Neuronal stem cell (in vitro differentiated cells): ENCODE measurements at regions not wholly inside any gene's neighbourhood (a gene's known extent, or its start where the extent isn't known, plus 50 kb on each side); places are given as distances from the start of the nearest gene placed in this dataset.
A peak's percentile ranks its signal among the peaks of the same experiment; 100 is the strongest.

Source experiments
- DNase-seq: peaks from one replicate; pipeline ENCODE4 v3.0.0-alpha.2; 2013; ENCODE audit warnings: low spot score
- H2AFZ ChIP-seq: one replicate; pipeline ENCODE4 v1.6.1; 2013; ENCODE audit warnings: mild to moderate bottlenecking, low read length, inconsistent platforms
- H2AK5ac ChIP-seq: 2 replicates; pipeline ENCODE4 v1.6.1; 2013; ENCODE audit warnings: low read depth, mild to moderate bottlenecking, inconsistent platforms, low read length, moderate library complexity, mixed read lengths
- H2BK120ac ChIP-seq: 2 replicates; pipeline ENCODE4 v1.6.1; 2013; ENCODE audit warnings: low read depth, mild to moderate bottlenecking, inconsistent platforms, low read length, moderate library complexity, mixed read lengths
- H2BK12ac ChIP-seq: one replicate; pipeline ENCODE4 v1.6.1; 2013; ENCODE audit warnings: low read length, inconsistent platforms
- H2BK15ac ChIP-seq: 2 replicates; pipeline ENCODE4 v1.6.1; 2013; ENCODE audit warnings: mild to moderate bottlenecking, low read length, inconsistent platforms, mixed read lengths
- H2BK5ac ChIP-seq: one replicate; pipeline ENCODE4 v1.6.1; 2013; ENCODE audit warnings: inconsistent platforms, mild to moderate bottlenecking, low read length, moderate library complexity
- H3K14ac ChIP-seq: one replicate; pipeline ENCODE4 v1.6.1; 2013; ENCODE audit warnings: low read length, inconsistent platforms
- H3K18ac ChIP-seq: 2 replicates; pipeline ENCODE4 v1.6.1; 2013; ENCODE audit warnings: low read length, inconsistent platforms
- H3K23ac ChIP-seq: 2 replicates; pipeline ENCODE4 v1.6.1; 2013; ENCODE audit warnings: low read depth, mild to moderate bottlenecking, mixed read lengths, low read length, inconsistent platforms; ENCODE audit not compliant: poor library complexity
- H3K27ac ChIP-seq: replicated peaks from 3 replicates; pipeline ENCODE4 v1.5.1; 2013; ENCODE audit warnings: low read length, inconsistent platforms
- H3K27me3 ChIP-seq, 3 experiments: 2 replicates each; pipeline ENCODE4 v1.6.1; 2013; ENCODE audit warnings: low read length in 3 of 3, mild to moderate bottlenecking in 2 of 3, inconsistent platforms in 1 of 3, low read depth in 1 of 3, mixed read lengths in 1 of 3, moderate library complexity in 1 of 3; ENCODE audit not compliant: control insufficient read depth in 3 of 3, insufficient read depth in 3 of 3
- H3K36me3 ChIP-seq, 2 donors: replicated peaks in 1 of 2; 2 replicates each; pipeline ENCODE4 v1.6.1; 2013; ENCODE audit warnings: low read length in 2 of 2; ENCODE audit not compliant: control insufficient read depth in 2 of 2, insufficient read depth in 2 of 2
- H3K4ac ChIP-seq: 2 replicates; pipeline ENCODE4 v1.6.1; 2013; ENCODE audit warnings: inconsistent platforms, mild to moderate bottlenecking, low read length, moderate library complexity
- H3K4me1 ChIP-seq, 2 donors: 1 replicate in 1 of 2; 2 replicates in 1 of 2; pipeline ENCODE4 v1.6.1; 2013; ENCODE audit warnings: low read length in 2 of 2, low read depth in 1 of 2; ENCODE audit not compliant: control insufficient read depth in 2 of 2, insufficient read depth in 1 of 2
- H3K4me2 ChIP-seq: one replicate; pipeline ENCODE4 v1.6.1; 2013; ENCODE audit warnings: mild to moderate bottlenecking, low read length, inconsistent platforms; ENCODE audit not compliant: insufficient read depth, poor library complexity, severe bottlenecking
- H3K4me3 ChIP-seq, 2 donors: 2 replicates each; pipeline ENCODE4 v1.5.1; 2013; ENCODE audit warnings: low read length in 2 of 2, mild to moderate bottlenecking in 2 of 2, inconsistent platforms in 1 of 2, moderate library complexity in 1 of 2
- H3K79me1 ChIP-seq: one replicate; pipeline ENCODE4 v1.6.1; 2013; ENCODE audit warnings: low read depth, mild to moderate bottlenecking, inconsistent platforms, low read length, moderate library complexity
- H3K9ac ChIP-seq: one replicate; pipeline ENCODE4 v1.6.1; 2013; ENCODE audit warnings: mild to moderate bottlenecking, low read depth, low read length, inconsistent platforms; ENCODE audit not compliant: poor library complexity
- H3K9me3 ChIP-seq, 2 donors: replicated peaks in 1 of 2; 2 replicates each; pipeline versions ENCODE3 to v1.6.1; 2013; ENCODE audit warnings: low read length in 2 of 2, mild to moderate bottlenecking in 2 of 2, inconsistent platforms in 1 of 2, low read depth in 1 of 2, mixed read lengths in 1 of 2, moderate library complexity in 1 of 2; ENCODE audit not compliant: control insufficient read depth in 2 of 2, insufficient read depth in 1 of 2
- H4K8ac ChIP-seq: one replicate; pipeline ENCODE4 v1.6.1; 2013; ENCODE audit warnings: low read depth, mild to moderate bottlenecking, inconsistent platforms, low read length, moderate library complexity
- H4K91ac ChIP-seq: one replicate; pipeline ENCODE4 v1.6.1; 2013; ENCODE audit warnings: low read length, low read depth, mild to moderate bottlenecking, inconsistent platforms; ENCODE audit not compliant: poor library complexity
- WGBS, 2 donors: extraction: QIAGEN DNeasy Blood & Tissue Kit; methylation state at CpG; one replicate each; pipeline ENCODE4 v1.1.7; 2013; ENCODE audit warnings: missing lambda C conversion rate in 2 of 2, mixed read lengths in 1 of 2; ENCODE audit not compliant: insufficient read length in 2 of 2, insufficient replicate concordance in 1 of 2; ENCODE audit errors: extremely low coverage in 2 of 2; 5-methylcytosine and 5-hydroxymethylcytosine counted together

- Histone ChIP-seq H3K4me2 (no peak overlapping the region), H2BK120ac (no peak overlapping the region), H2AK5ac (no peak overlapping the region), H3K9ac (no peak overlapping the region), H2BK5ac (no peak overlapping the region), H3K14ac (no peak overlapping the region), H2AFZ (no peak overlapping the region), H3K9me3 (no peaks in the 10 kb centered on the region), H3K23ac (no peak overlapping the region), H3K79me1 (no peaks in the 10 kb centered on the region), H3K27me3 (no peaks in the 10 kb centered on the region), H3K36me3 (no peaks in the 10 kb centered on the region), H4K8ac (no peak overlapping the region), H3K18ac (no peak overlapping the region), H3K4ac (no peak overlapping the region), H2BK12ac (no peak overlapping the region), H3K27ac (no peak overlapping the region), H4K91ac (no peak overlapping the region), H3K4me3 (no peak overlapping the region), H3K4me1 (no peaks in the 10 kb centered on the region), H2BK15ac (no peak overlapping the region)
- no peak for DNase-seq
- WGBS, 2 donors: 100% methylated on average over 1 of the region's 4 CpGs; no CpG with 5 or more reads in 1 of the 2 donors
These were observed 174.1 kb downstream of the LRATD1 start for GRCh38 chr2:14806613-14807012.

DNA sequence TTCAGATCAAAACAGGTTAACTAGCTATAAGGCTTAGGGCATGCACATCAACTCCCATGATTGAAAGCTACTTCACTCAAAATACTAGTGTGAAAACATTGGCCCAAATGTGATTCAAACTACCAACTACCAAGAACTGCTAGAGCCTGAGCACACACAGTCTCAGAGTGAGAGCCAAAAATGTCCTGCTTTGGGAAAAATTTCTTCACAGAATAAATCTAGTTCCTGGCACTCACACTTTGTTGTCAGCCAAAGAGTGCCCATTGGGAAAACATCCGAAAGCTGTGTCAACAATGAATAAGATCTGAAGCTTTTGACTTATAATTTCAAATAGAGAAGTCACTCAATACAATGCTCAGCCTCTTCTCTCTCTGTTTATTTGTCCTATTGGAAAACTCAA lies 182.7 kb downstream of the LRATD1 start:
- H3K27me3 ChIP-seq: no peaks in the 10 kb centered on the region
- no peak overlapping the region for H2AFZ ChIP-seq
- no CpG with 5 or more reads among the region's 1 CpG for WGBS, 2 donors
- no peak overlapping the region for H2BK120ac ChIP-seq
- no peak overlapping the region for H3K9ac ChIP-seq
- no peak overlapping the region for H3K23ac ChIP-seq
- H4K91ac ChIP-seq: no peak overlapping the region
- H2BK12ac ChIP-seq: no peak overlapping the region
- H3K4ac ChIP-seq: no peak overlapping the region
- H3K79me1 ChIP-seq: no peaks in the 10 kb centered on the region
- no peaks in the 10 kb centered on the region for H3K4me1 ChIP-seq
- H4K8ac ChIP-seq: no peak overlapping the region
- no peak overlapping the region for H3K4me2 ChIP-seq
- H2BK15ac ChIP-seq: no peak overlapping the region
- no peaks in the 10 kb centered on the region for H3K36me3 ChIP-seq
- H3K9me3 ChIP-seq: peaks cover 0 to 1% of the 10 kb centered on the region in 2 donors
- H2BK5ac ChIP-seq: no peak overlapping the region
- DNase-seq: no peak
- no peak overlapping the region for H3K14ac ChIP-seq
- no peak overlapping the region for H3K4me3 ChIP-seq
- H3K27ac ChIP-seq: no peak overlapping the region
- H3K18ac ChIP-seq: no peak overlapping the region
- no peak overlapping the region for H2AK5ac ChIP-seq

GRCh38 chr2:14816069-14817060 lies 183.8 kb downstream of the LRATD1 start:
- Histone ChIP-seq H3K9me3 (peaks cover 0 to 1% of the 10 kb centered on the region in 2 donors), H3K4me1 (no peaks in the 10 kb centered on the region), H3K4ac (no peak overlapping the region), H3K27ac (no peak overlapping the region), H2AFZ (no peak overlapping the region), H3K27me3 (no peaks in the 10 kb centered on the region), H3K18ac (no peak overlapping the region), H2BK15ac (no peak overlapping the region), H3K36me3 (no peaks in the 10 kb centered on the region), H3K4me3 (no peak overlapping the region), H3K23ac (no peak overlapping the region), H2BK120ac (no peak overlapping the region), H3K79me1 (no peaks in the 10 kb centered on the region), H2AK5ac (no peak overlapping the region), H3K4me2 (no peak overlapping the region), H2BK12ac (no peak overlapping the region), H3K9ac (no peak overlapping the region), H4K91ac (no peak overlapping the region), H2BK5ac (no peak overlapping the region), H4K8ac (no peak overlapping the region), H3K14ac (no peak overlapping the region)
- WGBS, 2 donors: no CpG with 5 or more reads among the region's 9 CpGs
- no peak for DNase-seq

DNA sequence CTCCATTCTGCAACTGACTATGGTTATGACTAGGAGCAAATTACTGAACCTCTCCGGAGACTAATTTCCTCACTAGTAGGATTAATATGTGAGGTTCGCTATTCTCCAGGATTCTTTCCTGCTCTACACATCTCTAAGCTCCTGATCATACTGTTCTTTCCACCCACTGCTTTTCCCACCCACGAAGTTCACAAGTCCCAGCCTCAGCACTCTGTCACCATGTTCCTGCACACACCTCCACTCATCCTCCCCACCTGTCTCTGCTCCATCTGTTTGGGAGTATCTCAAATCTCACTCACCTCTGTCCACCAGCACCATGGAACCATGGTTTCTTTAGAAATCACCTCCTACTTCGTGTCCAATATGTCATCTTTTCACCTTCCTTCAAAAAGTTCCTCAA lies 185.3 kb downstream of the LRATD1 start:
- H3K14ac ChIP-seq: peak overlapping the region; percentile 12
- no peak overlapping the region for H2BK15ac ChIP-seq
- no CpG with 5 or more reads among the region's 4 CpGs for WGBS, 2 donors
- no peak overlapping the region for H3K4me2 ChIP-seq
- no peak overlapping the region for H3K4me3 ChIP-seq
- H3K27me3 ChIP-seq: no peaks in the 10 kb centered on the region
- no peak overlapping the region for H3K27ac ChIP-seq
- DNase-seq: no peak
- no peak overlapping the region for H2AK5ac ChIP-seq
- no peak overlapping the region for H2AFZ ChIP-seq
- H3K9me3 ChIP-seq: peaks cover 0 to 1% of the 10 kb centered on the region in 2 donors
- H3K79me1 ChIP-seq: no peaks in the 10 kb centered on the region
- no peak overlapping the region for H3K18ac ChIP-seq
- H4K8ac ChIP-seq: no peak overlapping the region
- no peak overlapping the region for H3K4ac ChIP-seq
- no peak overlapping the region for H2BK5ac ChIP-seq
- no peaks in the 10 kb centered on the region for H3K4me1 ChIP-seq
- H2BK12ac ChIP-seq: no peak overlapping the region
- no peak overlapping the region for H3K23ac ChIP-seq
- no peak overlapping the region for H2BK120ac ChIP-seq
- no peak overlapping the region for H3K9ac ChIP-seq
- H3K36me3 ChIP-seq: no peaks in the 10 kb centered on the region
- no peak overlapping the region for H4K91ac ChIP-seq
